ENCODE measurements at regions not wholly inside any gene's neighbourhood (a gene's known extent, or its start where the extent isn't known, plus 50 kb on each side); places are given as distances from the start of the nearest gene placed in this dataset.

DNA sequence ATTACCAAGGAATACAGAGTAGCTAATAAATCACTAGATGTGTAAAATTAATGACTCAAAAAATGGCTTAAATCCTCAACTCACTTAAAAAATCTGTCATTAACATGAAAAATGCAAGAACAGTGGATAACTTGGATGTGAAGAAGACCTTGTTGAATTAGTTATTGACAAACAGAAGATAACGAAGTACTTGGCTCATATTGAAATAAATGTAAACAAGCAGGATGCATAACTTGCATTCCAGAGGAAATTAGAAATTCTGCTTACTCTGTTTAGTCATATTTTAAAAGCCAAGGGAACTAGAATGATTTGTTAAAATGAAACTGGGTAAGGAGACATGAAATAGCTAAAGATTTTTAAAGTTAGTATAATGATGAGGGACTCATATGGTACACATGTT lies 1812.2 kb downstream of the PCDH9 start:
- TF ChIP-seq, protein P1, sequence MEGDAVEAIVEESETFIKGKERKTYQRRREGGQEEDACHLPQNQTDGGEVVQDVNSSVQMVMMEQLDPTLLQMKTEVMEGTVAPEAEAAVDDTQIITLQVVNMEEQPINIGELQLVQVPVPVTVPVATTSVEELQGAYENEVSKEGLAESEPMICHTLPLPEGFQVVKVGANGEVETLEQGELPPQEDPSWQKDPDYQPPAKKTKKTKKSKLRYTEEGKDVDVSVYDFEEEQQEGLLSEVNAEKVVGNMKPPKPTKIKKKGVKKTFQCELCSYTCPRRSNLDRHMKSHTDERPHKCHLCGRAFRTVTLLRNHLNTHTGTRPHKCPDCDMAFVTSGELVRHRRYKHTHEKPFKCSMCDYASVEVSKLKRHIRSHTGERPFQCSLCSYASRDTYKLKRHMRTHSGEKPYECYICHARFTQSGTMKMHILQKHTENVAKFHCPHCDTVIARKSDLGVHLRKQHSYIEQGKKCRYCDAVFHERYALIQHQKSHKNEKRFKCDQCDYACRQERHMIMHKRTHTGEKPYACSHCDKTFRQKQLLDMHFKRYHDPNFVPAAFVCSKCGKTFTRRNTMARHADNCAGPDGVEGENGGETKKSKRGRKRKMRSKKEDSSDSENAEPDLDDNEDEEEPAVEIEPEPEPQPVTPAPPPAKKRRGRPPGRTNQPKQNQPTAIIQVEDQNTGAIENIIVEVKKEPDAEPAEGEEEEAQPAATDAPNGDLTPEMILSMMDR (IDR thresholded peaks at IDR 0.05) = no peak
- no peak for TF ChIP-seq POLR2AphosphoS5 (IDR thresholded peaks at IDR 0.05)

Measured in esophagus muscularis mucosa (tissue), 3 donors.